Endothelial cell of umbilical vein (primary cell): ENCODE measurements at regions not wholly inside any gene's neighbourhood (a gene's known extent, or its start where the extent isn't known, plus 50 kb on each side); places are given as distances from the start of the nearest gene placed in this dataset.

Experiments used
- BruUV-seq: library from RNA; stranded (reverse); fragments of 400-500 nt; replicated peaks from 2 replicates; lab custom pipeline; 2021; lab: Mats Ljungman, UMichigan
- CTCF ChIA-PET: fragments of 300-600, 350-600 bp; sonication (Branson Sonifier 250); formaldehyde crosslinking; loops from one replicate; lab custom pipeline; 2021; ENCODE audit warnings: antibody characterized with exemption, inconsistent platforms; lab: Charles Lee
- POLR2A ChIA-PET: fragments of 300-600, 350-600 bp; sonication (Branson Sonifier 250); formaldehyde crosslinking; loops from one replicate; lab custom pipeline; 2021; ENCODE audit warnings: antibody characterized with exemption, inconsistent platforms; lab: Charles Lee
- DNase-seq: peaks from one replicate; pipeline ENCODE4 v3.0.0-alpha.2; 2011; ENCODE audit warnings: low read depth, low spot score
- FAIRE-seq: peaks from 2 replicates; lab custom pipeline; 2011; peaks lifted over from hg19 to GRCh38; lab: Jason Lieb, UNC
- H2AFZ ChIP-seq: 2 replicates; pipeline ENCODE4 v1.6.0; 2012; ENCODE audit warnings: low read depth, low read length, control low read depth, inconsistent platforms
- H3K27ac ChIP-seq: 2 replicates; pipeline ENCODE4 v1.5.1; 2011; ENCODE audit warnings: low read depth, mild to moderate bottlenecking, control low read depth, low read length, moderate library complexity; ENCODE audit not compliant: insufficient read depth
- H3K27me3 ChIP-seq, 2 experiments: 2 replicates each; pipeline versions ENCODE4 v1.6.0 to v1.6.1; 2011; ENCODE audit warnings: low read length in 2 of 2, mixed read lengths in 1 of 2; ENCODE audit not compliant: control insufficient read depth in 2 of 2, insufficient read depth in 2 of 2
- H3K36me3 ChIP-seq, 2 experiments: 2 replicates in 1 of 2; 3 replicates in 1 of 2; pipeline ENCODE4 v1.5.1; 2011; ENCODE audit warnings: low read length in 2 of 2, mild to moderate bottlenecking in 1 of 2, moderate library complexity in 1 of 2; ENCODE audit not compliant: control insufficient read depth in 2 of 2, insufficient read depth in 2 of 2; ENCODE audit errors: extremely low read depth in 1 of 2
- H3K4me1 ChIP-seq: 3 replicates; pipeline ENCODE4 v1.5.1; 2011; ENCODE audit warnings: mild to moderate bottlenecking, low read length; ENCODE audit not compliant: control insufficient read depth, insufficient read depth; ENCODE audit errors: extremely low read depth
- H3K4me2 ChIP-seq: 2 replicates; pipeline ENCODE4 v1.6.1; 2011; ENCODE audit warnings: low read length, control low read depth, mixed read lengths; ENCODE audit not compliant: insufficient read depth
- H3K4me3 ChIP-seq, 3 experiments: fragments of 200-600 bp in 1 of 3; sonication (generic), shearing (Covaris generic) in 1 of 3; replicated peaks in 1 of 3; 2 replicates each; pipeline ENCODE4 v1.5.1; 2011 to 2016; ENCODE audit warnings: control low read depth in 3 of 3, low read length in 3 of 3, mild to moderate bottlenecking in 2 of 3, inconsistent platforms in 1 of 3, low read depth in 1 of 3, moderate library complexity in 1 of 3; ENCODE audit not compliant: insufficient read depth in 1 of 3
- H3K79me2 ChIP-seq: 2 replicates; pipeline ENCODE4 v1.6.0; 2012; ENCODE audit warnings: low read length, inconsistent platforms; ENCODE audit not compliant: control insufficient read depth, insufficient read depth
- H3K9ac ChIP-seq: replicated peaks from 2 replicates; pipeline ENCODE3; 2011; ENCODE audit warnings: low read length, control low read depth; ENCODE audit not compliant: insufficient read depth; ENCODE audit errors: extremely low read depth
- H3K9me1 ChIP-seq: replicated peaks from 3 replicates; pipeline ENCODE4 v1.6.0; 2011; ENCODE audit warnings: mild to moderate bottlenecking, low read length; ENCODE audit not compliant: control insufficient read depth, insufficient read depth; ENCODE audit errors: extremely low read depth
- H3K9me3 ChIP-seq: replicated peaks from 2 replicates; pipeline ENCODE4 v1.5.1; 2012; ENCODE audit warnings: low read length, inconsistent platforms; ENCODE audit not compliant: control insufficient read depth, insufficient read depth
- H4K20me1 ChIP-seq: replicated peaks from 2 replicates; pipeline ENCODE3; 2011; ENCODE audit warnings: mild to moderate bottlenecking, low read length; ENCODE audit not compliant: control insufficient read depth, insufficient read depth; ENCODE audit errors: extremely low read depth
- FOS ChIP-seq: IDR thresholded peaks from 2 replicates; pipeline ENCODE4 v1.6.1; 2011; ENCODE audit warnings: mild to moderate bottlenecking, low read length, moderate library complexity, borderline replicate concordance; ENCODE audit not compliant: insufficient read depth
- JUN ChIP-seq: IDR thresholded peaks from 2 replicates; pipeline ENCODE4 v1.6.1; 2011; ENCODE audit warnings: borderline replicate concordance, low read depth; ENCODE audit not compliant: insufficient read length, insufficient read depth
- MYC ChIP-seq: IDR thresholded peaks from one replicate; pipeline ENCODE4 v1.6.1; 2011; ENCODE audit warnings: mild to moderate bottlenecking, low read depth, low read length
- POLR2A ChIP-seq: IDR thresholded peaks from 2 replicates; pipeline ENCODE4 v1.6.1; 2012; ENCODE audit warnings: low read depth, mild to moderate bottlenecking, control low read depth, low read length
- POLR2AphosphoS5 ChIP-seq: IDR thresholded peaks from 2 replicates; pipeline ENCODE4 v1.6.1; 2012; ENCODE audit warnings: low read depth, mild to moderate bottlenecking, control low read depth, low read length, moderate library complexity; ENCODE audit not compliant: insufficient read depth
- dilution Hi-C: fragments of 300-500 bp; cut with MboI; formaldehyde crosslinking; loops from one replicate; pipeline ENCODE4 v1.15.0; 2019; ENCODE audit warnings: low sequenced_read_pairs; ENCODE audit not compliant: extremely low pct_ligation_motif_present
- intact Hi-C: fragments of 100-400 bp; cut with micrococcal nuclease; formaldehyde crosslinking; loops from one replicate; pipeline ENCODE4 v1.10.0; 2022
- TF ChIP-seq, protein P1 (sequence below), 2 donors: IDR thresholded peaks; 1 replicate in 1 of 2; 2 replicates in 1 of 2; pipeline ENCODE4 v1.5.1; 2011; ENCODE audit warnings: low read length in 2 of 2, mild to moderate bottlenecking in 2 of 2, moderate library complexity in 2 of 2, control low read depth in 1 of 2, inconsistent platforms in 1 of 2, low read depth in 1 of 2; ENCODE audit not compliant: insufficient read depth in 1 of 2; ENCODE audit errors: extremely low read depth in 1 of 2
- TF ChIP-seq, protein P2 (sequence below): IDR thresholded peaks from 2 replicates; pipeline ENCODE4 v1.6.1; 2011; ENCODE audit not compliant: insufficient read depth, insufficient read length

GRCh38 chr10:21263839-21264238, 261.6 kb downstream of the SKIDA1 start:
- H2AFZ ChIP-seq = no peak overlapping the region
- dilution Hi-C loops = no loop called here
- ChIA-PET POLR2A (no interaction called here), CTCF (interaction anchor here (1.0 kb wide), 2 partner anchors 60 to 185 kb away, joined by 3 to 5 read pairs; no protein-coding TSS in a partner anchor)
- no peak overlapping the region for H3K4me2 ChIP-seq
- no peak overlapping the region for H3K27ac ChIP-seq
- H3K36me3 ChIP-seq = no peaks in the 10 kb centered on the region
- FAIRE-seq (no peak), DNase-seq (no peak)
- no peaks in the 10 kb centered on the region for H3K27me3 ChIP-seq
- H4K20me1 ChIP-seq = no peaks in the 10 kb centered on the region
- TF ChIP-seq, protein P1, sequence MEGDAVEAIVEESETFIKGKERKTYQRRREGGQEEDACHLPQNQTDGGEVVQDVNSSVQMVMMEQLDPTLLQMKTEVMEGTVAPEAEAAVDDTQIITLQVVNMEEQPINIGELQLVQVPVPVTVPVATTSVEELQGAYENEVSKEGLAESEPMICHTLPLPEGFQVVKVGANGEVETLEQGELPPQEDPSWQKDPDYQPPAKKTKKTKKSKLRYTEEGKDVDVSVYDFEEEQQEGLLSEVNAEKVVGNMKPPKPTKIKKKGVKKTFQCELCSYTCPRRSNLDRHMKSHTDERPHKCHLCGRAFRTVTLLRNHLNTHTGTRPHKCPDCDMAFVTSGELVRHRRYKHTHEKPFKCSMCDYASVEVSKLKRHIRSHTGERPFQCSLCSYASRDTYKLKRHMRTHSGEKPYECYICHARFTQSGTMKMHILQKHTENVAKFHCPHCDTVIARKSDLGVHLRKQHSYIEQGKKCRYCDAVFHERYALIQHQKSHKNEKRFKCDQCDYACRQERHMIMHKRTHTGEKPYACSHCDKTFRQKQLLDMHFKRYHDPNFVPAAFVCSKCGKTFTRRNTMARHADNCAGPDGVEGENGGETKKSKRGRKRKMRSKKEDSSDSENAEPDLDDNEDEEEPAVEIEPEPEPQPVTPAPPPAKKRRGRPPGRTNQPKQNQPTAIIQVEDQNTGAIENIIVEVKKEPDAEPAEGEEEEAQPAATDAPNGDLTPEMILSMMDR (IDR thresholded peaks at IDR 0.05; ENCODE audit: extremely low read depth in 1 of 2, insufficient read depth in 1 of 2, low read depth in 1 of 2, low read length in 2 of 2) = no peak
- TF ChIP-seq MYC = no peak
- no peak for TF ChIP-seq POLR2AphosphoS5
- TF ChIP-seq JUN = no peak
- TF ChIP-seq, protein P2, sequence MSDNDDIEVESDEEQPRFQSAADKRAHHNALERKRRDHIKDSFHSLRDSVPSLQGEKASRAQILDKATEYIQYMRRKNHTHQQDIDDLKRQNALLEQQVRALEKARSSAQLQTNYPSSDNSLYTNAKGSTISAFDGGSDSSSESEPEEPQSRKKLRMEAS = no peak
- H3K4me1 ChIP-seq = no peaks in the 10 kb centered on the region
- no peaks in the 10 kb centered on the region for H3K79me2 ChIP-seq
- intact Hi-C loops = no loop called here
- BruUV-seq = no TSS peak
- no peak overlapping the region for H3K9ac ChIP-seq
- H3K4me3 ChIP-seq = no peak overlapping the region
- no peaks in the 10 kb centered on the region for H3K9me3 ChIP-seq
- no peaks in the 10 kb centered on the region for H3K9me1 ChIP-seq

GRCh38 chr10:21263263-21263803, 262.1 kb downstream of the SKIDA1 start:
- TF ChIP-seq POLR2A (no peak), FOS (no peak), MYC (no peak)
- TF ChIP-seq, protein P1 (IDR thresholded peaks at IDR 0.05; ENCODE audit: extremely low read depth in 1 of 2, insufficient read depth in 1 of 2, low read depth in 1 of 2, low read length in 2 of 2) = no peak
- Histone ChIP-seq H2AFZ (no peak overlapping the region), H3K9ac (no peak overlapping the region), H3K9me3 (no peaks in the 10 kb centered on the region), H3K4me3 (no peak overlapping the region), H3K4me1 (no peaks in the 10 kb centered on the region), H3K27ac (no peak overlapping the region), H3K36me3 (no peaks in the 10 kb centered on the region), H3K27me3 (no peaks in the 10 kb centered on the region), H3K4me2 (no peak overlapping the region), H3K9me1 (no peaks in the 10 kb centered on the region), H3K79me2 (no peaks in the 10 kb centered on the region), H4K20me1 (no peaks in the 10 kb centered on the region)
- POLR2A ChIA-PET = no interaction called here
- DNase-seq (no peak), FAIRE-seq (no peak)
- CTCF ChIA-PET = interaction anchor here (1.0 kb wide), 2 partner anchors 59 to 184 kb away, joined by 3 to 5 read pairs; no protein-coding TSS in a partner anchor
- BruUV-seq = no TSS peak
- intact Hi-C loops = no loop called here
- dilution Hi-C loops = no loop called here
